ENCODE measurements at regions not wholly inside any gene's neighbourhood (a gene's known extent, or its start where the extent isn't known, plus 50 kb on each side); places are given as distances from the start of the nearest gene placed in this dataset.

- H3K4me1 ChIP-seq (ENCODE audit: control insufficient read depth in 2 of 2, insufficient read depth in 2 of 2, low read length in 2 of 2), result no peaks in the 10 kb centered on the region
- H3K4me3 ChIP-seq (ENCODE audit: low read length), result no peak overlapping the region
- Mint-ChIP-seq H3K4me1 (peaks cover 0 to 10% (median 0%) of the 10 kb centered on the region in 7 donors), H3K9me3 (peaks cover 0 to 19% (median 3%) of the 10 kb centered on the region in 11 donors), H3K27ac (no peak overlapping the region), H3K36me3 (no peaks in the 10 kb centered on the region), H3K27me3 (no peaks in the 10 kb centered on the region), H3K4me3 (no peak overlapping the region)
- H3K36me3 ChIP-seq (ENCODE audit: control insufficient read depth in 2 of 3, insufficient read depth in 3 of 3, low read length in 3 of 3), result no peaks in the 10 kb centered on the region
- no peak for ATAC-seq
- ChIA-PET CTCF (no interaction called here), POLR2A (no interaction called here)
- intact Hi-C loops (cut with micrococcal nuclease), result no loop called here
- no peaks in the 10 kb centered on the region for H3K27me3 ChIP-seq (ENCODE audit: control insufficient read depth in 2 of 2, insufficient read depth in 2 of 2, low read length in 2 of 2)
- DNase-seq, result no peak
- no peaks in the 10 kb centered on the region for H3K9me3 ChIP-seq (ENCODE audit: control insufficient read depth in 2 of 3, low read length in 3 of 3)
- H3K27ac ChIP-seq (ENCODE audit: low read depth, low read length), result no peak overlapping the region
Measured at GRCh38 chr3:34957677-34958076, 681.6 kb upstream of the ARPP21 start.

- no peaks in the 10 kb centered on the region for H3K36me3 Mint-ChIP-seq
- peaks cover 0 to 6% (median 0%) of the 10 kb centered on the region in 5 donors for H3K27me3 Mint-ChIP-seq
- no peaks in the 10 kb centered on the region for H3K4me1 ChIP-seq (ENCODE audit: control insufficient read depth in 2 of 2, insufficient read depth in 2 of 2, low read length in 2 of 2)
- no peaks in the 10 kb centered on the region for H3K27me3 ChIP-seq (ENCODE audit: control insufficient read depth in 2 of 2, insufficient read depth in 2 of 2, low read length in 2 of 2)
- H3K4me1 Mint-ChIP-seq, result no peaks in the 10 kb centered on the region
- ChIA-PET POLR2A (no interaction called here), CTCF (no interaction called here)
- no peak for ATAC-seq
- H3K27ac ChIP-seq (ENCODE audit: low read depth, low read length), result no peak overlapping the region
- no peak overlapping the region for H3K4me3 ChIP-seq (ENCODE audit: low read length)
- intact Hi-C loops (cut with micrococcal nuclease), result no loop called here
- H3K9me3 ChIP-seq (ENCODE audit: control insufficient read depth in 2 of 3, low read length in 3 of 3), result no peaks in the 10 kb centered on the region
- no peaks in the 10 kb centered on the region for H3K36me3 ChIP-seq (ENCODE audit: control insufficient read depth in 2 of 3, insufficient read depth in 3 of 3, low read length in 3 of 3)
- DNase-seq, result no peak
- H3K9me3 Mint-ChIP-seq, result peaks cover 0 to 9% (median 2%) of the 10 kb centered on the region in 11 donors
- H3K4me3 Mint-ChIP-seq, result no peak overlapping the region
- no peak overlapping the region for H3K27ac Mint-ChIP-seq
Measured at GRCh38 chr3:34969513-34969912, 669.8 kb upstream of the ARPP21 start.

- Mint-ChIP-seq H3K36me3 (no peaks in the 10 kb centered on the region), H3K4me3 (no peak overlapping the region), H3K9me3 (peaks cover 2 to 16% (median 8%) of the 10 kb centered on the region in 11 donors), H3K4me1 (no peaks in the 10 kb centered on the region), H3K27me3 (no peaks in the 10 kb centered on the region), H3K27ac (no peak overlapping the region)
- H3K27ac ChIP-seq (ENCODE audit: low read depth, low read length), result no peak overlapping the region
- CTCF ChIA-PET, result no interaction called here
- ATAC-seq (no peak), DNase-seq (no peak)
- no peaks in the 10 kb centered on the region for H3K9me3 ChIP-seq (ENCODE audit: control insufficient read depth in 2 of 3, low read length in 3 of 3)
- H3K4me3 ChIP-seq (ENCODE audit: low read length), result no peak overlapping the region
- no peaks in the 10 kb centered on the region for H3K4me1 ChIP-seq (ENCODE audit: control insufficient read depth in 2 of 2, insufficient read depth in 2 of 2, low read length in 2 of 2)
- POLR2A ChIA-PET, result no interaction called here
- H3K36me3 ChIP-seq (ENCODE audit: control insufficient read depth in 2 of 3, insufficient read depth in 3 of 3, low read length in 3 of 3), result no peaks in the 10 kb centered on the region
- no peaks in the 10 kb centered on the region for H3K27me3 ChIP-seq (ENCODE audit: control insufficient read depth in 2 of 2, insufficient read depth in 2 of 2, low read length in 2 of 2)
- intact Hi-C loops (cut with micrococcal nuclease), result no loop called here
Measured at GRCh38 chr3:34972481-34972880, 666.8 kb upstream of the ARPP21 start.

GRCh38 chr3:34973586-34973985 lies 665.7 kb upstream of the ARPP21 start:
- H3K27ac Mint-ChIP-seq, result no peak overlapping the region
- intact Hi-C loops (cut with micrococcal nuclease), result no loop called here
- ChIA-PET CTCF (interaction anchor here (0.6 kb wide), 1 partner anchor 331 kb away, joined by 5 read pairs; no protein-coding TSS in a partner anchor), POLR2A (no interaction called here)
- H3K27me3 Mint-ChIP-seq, result peaks cover 0 to 4% (median 0%) of the 10 kb centered on the region in 5 donors
- H3K27ac ChIP-seq (ENCODE audit: low read depth, low read length), result no peak overlapping the region
- ATAC-seq (no peak), DNase-seq (no peak)
- H3K4me3 ChIP-seq (ENCODE audit: low read length), result no peak overlapping the region
- H3K9me3 Mint-ChIP-seq, result peaks cover 0 to 22% (median 13%) of the 10 kb centered on the region in 11 donors
- H3K9me3 ChIP-seq (ENCODE audit: control insufficient read depth in 2 of 3, low read length in 3 of 3), result no peaks in the 10 kb centered on the region
- no peaks in the 10 kb centered on the region for H3K27me3 ChIP-seq (ENCODE audit: control insufficient read depth in 2 of 2, insufficient read depth in 2 of 2, low read length in 2 of 2)
- no peaks in the 10 kb centered on the region for H3K4me1 ChIP-seq (ENCODE audit: control insufficient read depth in 2 of 2, insufficient read depth in 2 of 2, low read length in 2 of 2)
- H3K4me3 Mint-ChIP-seq, result no peak overlapping the region
- no peaks in the 10 kb centered on the region for H3K36me3 ChIP-seq (ENCODE audit: control insufficient read depth in 2 of 3, insufficient read depth in 3 of 3, low read length in 3 of 3)
- H3K4me1 Mint-ChIP-seq, result no peaks in the 10 kb centered on the region
- no peaks in the 10 kb centered on the region for H3K36me3 Mint-ChIP-seq

GRCh38 chr3:34983631-34984030 lies 655.7 kb upstream of the ARPP21 start:
- no peak overlapping the region for H3K4me3 Mint-ChIP-seq
- H3K36me3 Mint-ChIP-seq, result no peaks in the 10 kb centered on the region
- Histone ChIP-seq H3K27me3 (ENCODE audit: control insufficient read depth in 2 of 2, insufficient read depth in 2 of 2, low read length in 2 of 2) (no peaks in the 10 kb centered on the region), H3K4me1 (ENCODE audit: control insufficient read depth in 2 of 2, insufficient read depth in 2 of 2, low read length in 2 of 2) (no peaks in the 10 kb centered on the region), H3K36me3 (ENCODE audit: control insufficient read depth in 2 of 3, insufficient read depth in 3 of 3, low read length in 3 of 3) (no peaks in the 10 kb centered on the region), H3K4me3 (ENCODE audit: low read length) (no peak overlapping the region), H3K27ac (ENCODE audit: low read depth, low read length) (no peak overlapping the region), H3K9me3 (ENCODE audit: control insufficient read depth in 2 of 3, low read length in 3 of 3) (no peaks in the 10 kb centered on the region)
- H3K9me3 Mint-ChIP-seq, result peaks cover 0 to 8% (median 0%) of the 10 kb centered on the region in 11 donors
- intact Hi-C loops (cut with micrococcal nuclease), result no loop called here
- POLR2A ChIA-PET, result no interaction called here
- DNase-seq, result no peak
- no peaks in the 10 kb centered on the region for H3K27me3 Mint-ChIP-seq
- H3K4me1 Mint-ChIP-seq, result no peaks in the 10 kb centered on the region
- CTCF ChIA-PET, result no interaction called here
- no peak overlapping the region for H3K27ac Mint-ChIP-seq
- no peak for ATAC-seq

GRCh38 chr3:34988296-34988695 lies 651.0 kb upstream of the ARPP21 start:
- Mint-ChIP-seq H3K4me3 (no peak overlapping the region), H3K36me3 (no peaks in the 10 kb centered on the region), H3K27ac (no peak overlapping the region), H3K9me3 (peaks cover 0 to 5% (median 0%) of the 10 kb centered on the region in 11 donors), H3K4me1 (no peaks in the 10 kb centered on the region), H3K27me3 (no peaks in the 10 kb centered on the region)
- CTCF ChIA-PET, result no interaction called here
- Histone ChIP-seq H3K36me3 (ENCODE audit: control insufficient read depth in 2 of 3, insufficient read depth in 3 of 3, low read length in 3 of 3) (no peaks in the 10 kb centered on the region), H3K4me3 (ENCODE audit: low read length) (no peak overlapping the region), H3K9me3 (ENCODE audit: control insufficient read depth in 2 of 3, low read length in 3 of 3) (no peaks in the 10 kb centered on the region), H3K27me3 (ENCODE audit: control insufficient read depth in 2 of 2, insufficient read depth in 2 of 2, low read length in 2 of 2) (no peaks in the 10 kb centered on the region), H3K4me1 (ENCODE audit: control insufficient read depth in 2 of 2, insufficient read depth in 2 of 2, low read length in 2 of 2) (no peaks in the 10 kb centered on the region), H3K27ac (ENCODE audit: low read depth, low read length) (no peak overlapping the region)
- DNase-seq (no peak), ATAC-seq (no peak)
- POLR2A ChIA-PET, result no interaction called here
- intact Hi-C loops (cut with micrococcal nuclease), result no loop called here

GRCh38 chr3:34995796-34996430 lies 643.4 kb upstream of the ARPP21 start:
- intact Hi-C loops (cut with micrococcal nuclease), result no loop called here
- Mint-ChIP-seq H3K4me3 (no peak overlapping the region), H3K9me3 (peaks cover 0 to 5% (median 0%) of the 10 kb centered on the region in 11 donors), H3K27ac (no peak overlapping the region), H3K36me3 (no peaks in the 10 kb centered on the region), H3K27me3 (no peaks in the 10 kb centered on the region), H3K4me1 (peaks cover 0 to 1% (median 0%) of the 10 kb centered on the region in 7 donors)
- Histone ChIP-seq H3K4me1 (ENCODE audit: control insufficient read depth in 2 of 2, insufficient read depth in 2 of 2, low read length in 2 of 2) (no peaks in the 10 kb centered on the region), H3K9me3 (ENCODE audit: control insufficient read depth in 2 of 3, low read length in 3 of 3) (no peaks in the 10 kb centered on the region), H3K27me3 (ENCODE audit: control insufficient read depth in 2 of 2, insufficient read depth in 2 of 2, low read length in 2 of 2) (no peaks in the 10 kb centered on the region), H3K27ac (ENCODE audit: low read depth, low read length) (no peak overlapping the region), H3K4me3 (ENCODE audit: low read length) (no peak overlapping the region), H3K36me3 (ENCODE audit: control insufficient read depth in 2 of 3, insufficient read depth in 3 of 3, low read length in 3 of 3) (no peaks in the 10 kb centered on the region)
- ATAC-seq (no peak), DNase-seq (no peak)
- ChIA-PET CTCF (no interaction called here), POLR2A (no interaction called here)

All from naive thymus-derived CD4-positive, alpha-beta T cell (primary cell).